Astrocyte of the hippocampus (primary cell): ENCODE measurements at regions not wholly inside any gene's neighbourhood (a gene's known extent, or its start where the extent isn't known, plus 50 kb on each side); places are given as distances from the start of the nearest gene placed in this dataset.

Experiments
- DNase-seq: peaks from one replicate; pipeline ENCODE4 v3.0.0; 2011; ENCODE audit warnings: low read depth, low spot score

GRCh38 chr5:120228262-120229031 lies 235.7 kb upstream of the PRR16 start:
- no peak for DNase-seq

DNA sequence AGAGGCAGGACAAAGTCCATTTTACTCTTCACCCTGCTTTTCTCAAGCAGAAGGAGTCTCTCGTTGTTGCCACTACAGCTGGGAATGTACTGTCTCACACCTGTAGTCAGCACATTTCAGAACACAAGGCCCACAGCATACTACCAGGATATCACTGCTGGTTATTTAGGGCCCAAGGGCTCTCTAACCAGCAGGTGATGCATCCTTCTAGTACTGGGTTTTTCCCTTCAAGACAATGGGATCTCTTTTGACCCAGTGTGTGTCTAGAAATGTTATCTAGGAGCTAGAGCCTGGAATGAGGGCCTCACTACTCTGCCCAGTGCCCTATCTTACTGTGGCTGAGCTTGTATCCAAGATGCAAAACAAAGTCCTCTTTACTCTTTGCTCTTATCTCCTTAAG lies 235.1 kb upstream of the PRR16 start:
- DNase-seq = no peak

DNA sequence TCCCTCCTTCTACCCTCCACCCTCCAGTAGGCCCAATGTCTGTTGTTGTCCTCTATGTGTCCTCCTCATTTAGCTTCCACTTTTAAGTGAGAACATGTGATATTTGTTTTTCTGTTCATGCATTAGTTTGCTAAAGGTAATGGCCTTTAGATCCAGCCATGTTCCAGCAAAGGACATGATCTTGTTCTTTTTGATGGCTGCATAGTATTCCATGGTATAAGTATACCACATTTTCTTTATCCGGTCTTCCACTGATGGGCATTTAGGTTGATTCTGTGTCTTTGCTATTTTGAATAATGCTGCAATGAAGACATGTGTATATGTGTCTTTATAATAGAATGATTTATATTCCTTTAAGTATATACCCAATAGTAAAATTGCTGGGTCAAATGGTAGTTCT lies 232.5 kb upstream of the PRR16 start:
- DNase-seq = no peak

GRCh38 chr5:120236360-120236759 lies 227.7 kb upstream of the PRR16 start:
- DNase-seq = no peak

DNA sequence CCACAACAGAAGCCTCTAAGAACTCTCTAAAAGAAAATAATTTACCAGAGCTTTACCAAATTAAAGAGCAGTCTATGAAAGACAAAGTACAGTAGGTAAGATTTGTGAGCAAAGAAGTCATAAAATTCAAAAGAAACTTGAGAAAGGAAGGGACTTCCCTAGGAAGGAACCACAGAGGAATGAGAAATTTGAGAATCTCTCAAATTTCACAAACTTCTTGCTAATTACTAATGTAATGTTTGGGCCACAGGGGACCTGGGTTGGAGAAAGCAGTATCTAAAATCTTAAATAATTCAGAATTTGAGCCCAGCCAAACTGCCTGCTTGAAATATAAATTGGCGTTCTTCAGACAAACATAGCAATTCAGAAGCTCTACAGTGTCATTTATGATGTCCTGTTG lies 225.0 kb upstream of the PRR16 start:
- no peak for DNase-seq

DNA sequence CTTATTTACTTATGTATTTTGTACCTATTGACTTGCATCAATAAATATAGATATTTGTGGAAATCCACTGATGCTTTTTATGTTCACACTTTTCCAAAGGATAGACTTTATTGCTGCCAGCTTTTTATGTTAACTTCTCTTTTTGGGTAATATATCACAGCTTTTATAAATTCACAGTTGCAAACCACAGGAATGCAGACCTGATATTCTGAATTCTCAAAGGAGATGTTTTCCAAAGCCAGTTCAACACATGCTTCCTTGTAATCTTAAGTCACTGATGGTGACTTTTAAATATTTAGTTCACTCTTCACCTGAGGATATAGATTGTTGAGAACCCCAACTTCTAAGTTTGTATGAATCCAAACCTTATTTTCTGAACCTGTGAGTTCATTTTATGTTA lies 223.4 kb upstream of the PRR16 start:
- peak; percentile 59 for DNase-seq

DNA sequence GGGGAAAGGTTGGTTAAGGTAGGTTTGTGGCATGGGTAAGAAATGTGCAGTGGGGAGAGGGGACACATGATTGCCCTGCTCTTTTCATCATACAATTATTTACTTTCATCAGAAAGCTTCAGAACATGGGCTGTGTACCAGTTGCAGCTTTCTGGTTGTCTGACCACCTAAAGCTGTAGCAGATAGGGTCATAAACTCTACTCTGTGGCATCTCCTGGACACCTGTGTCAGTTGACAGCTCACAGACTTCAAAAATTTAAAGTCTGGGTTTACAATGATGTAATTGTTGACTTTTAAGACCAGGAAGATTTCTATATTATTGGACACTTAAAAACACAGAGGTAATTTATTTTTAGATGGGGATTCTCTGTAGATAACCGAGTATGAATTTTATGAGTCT lies 222.7 kb upstream of the PRR16 start:
- DNase-seq = no peak

DNA sequence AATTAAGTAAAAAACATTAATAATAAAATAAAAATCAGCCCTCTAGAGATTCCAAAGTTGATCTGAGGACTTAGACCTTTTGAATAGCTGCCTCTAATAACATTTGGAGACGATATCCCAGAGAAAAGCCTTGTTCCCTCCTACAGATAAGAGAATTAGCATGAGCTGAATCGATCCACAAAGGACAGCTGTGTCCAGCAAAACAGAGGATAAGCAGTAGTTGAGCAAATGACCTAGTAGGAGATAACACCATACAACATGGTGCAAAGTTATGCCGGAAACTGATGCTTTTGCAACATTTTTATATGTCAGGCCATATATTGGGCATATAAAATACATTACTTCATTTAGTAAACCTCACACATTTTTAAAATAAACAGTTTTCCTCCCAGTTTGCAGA lies 212.2 kb upstream of the PRR16 start:
- DNase-seq = no peak

DNA sequence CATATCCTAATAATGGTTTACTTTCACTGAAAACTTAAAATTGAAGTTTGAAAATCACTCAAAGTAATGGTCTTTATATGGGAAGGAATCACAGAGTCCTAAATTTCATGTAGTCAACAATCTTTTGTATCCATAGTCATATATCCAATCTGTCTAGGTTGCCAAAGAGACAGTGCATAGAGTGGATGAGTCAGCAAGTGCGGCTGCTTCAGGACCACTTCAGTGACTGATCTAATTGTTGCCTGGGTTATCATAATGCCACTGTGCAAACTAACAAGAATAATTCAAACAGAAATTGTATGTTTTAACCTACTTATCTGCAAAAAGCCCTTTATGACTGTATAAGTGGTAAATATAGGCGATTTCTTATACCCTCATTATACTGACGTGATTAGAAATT lies 211.3 kb upstream of the PRR16 start:
- DNase-seq = peak; percentile 37

GRCh38 chr5:120254385-120254784 lies 209.7 kb upstream of the PRR16 start:
- peak; percentile 39 for DNase-seq

DNA sequence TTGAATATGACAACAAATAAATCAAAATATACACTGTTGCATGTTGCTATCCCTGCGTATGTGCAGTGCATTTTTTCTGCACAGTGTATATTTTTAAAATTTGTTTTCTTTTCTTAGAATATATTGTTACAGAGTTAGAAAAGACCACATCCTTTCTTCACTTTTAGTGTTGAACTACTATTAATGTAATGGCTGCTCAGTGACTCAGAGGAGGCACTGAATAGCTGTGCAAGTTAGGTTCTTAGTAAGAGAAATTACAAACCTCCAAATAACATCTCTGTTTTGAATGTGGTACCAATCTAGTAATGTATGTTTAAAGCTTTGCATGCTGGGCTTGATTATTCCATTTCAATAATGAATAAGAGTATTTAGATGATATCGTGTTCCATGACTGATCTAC lies 208.9 kb upstream of the PRR16 start:
- DNase-seq = peak; percentile 6

- no peak for DNase-seq
These were observed 207.7 kb upstream of the PRR16 start for GRCh38 chr5:120256376-120256775.

DNA sequence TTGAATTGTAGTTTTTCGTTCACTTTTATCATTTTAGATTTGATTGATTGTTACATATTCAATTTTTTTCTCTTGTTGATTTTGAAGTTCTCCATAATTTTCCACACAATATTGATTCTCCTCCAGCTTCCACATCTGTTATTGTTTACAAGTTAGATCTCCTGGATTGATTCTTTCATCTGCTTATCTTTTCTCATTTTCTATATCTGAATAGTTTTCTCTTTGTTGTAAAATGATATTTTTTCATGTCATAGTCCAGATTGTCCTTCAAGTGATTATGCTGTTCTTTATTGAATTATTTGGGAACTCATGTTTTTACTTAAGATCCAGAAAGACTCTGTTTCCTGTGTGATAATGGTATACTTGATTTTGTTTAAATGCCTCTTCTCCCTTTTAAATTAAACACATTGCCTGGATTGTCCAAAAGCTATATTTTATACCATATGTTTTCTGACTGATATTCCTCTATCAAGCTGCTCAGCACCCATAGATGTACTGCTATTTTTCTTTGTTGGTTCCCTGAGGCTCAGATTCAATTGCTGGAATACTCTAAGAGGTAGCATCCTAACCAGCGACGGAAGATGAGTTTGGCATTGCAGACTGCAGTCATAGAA lies 206.6 kb upstream of the PRR16 start:
- no peak for DNase-seq

DNA sequence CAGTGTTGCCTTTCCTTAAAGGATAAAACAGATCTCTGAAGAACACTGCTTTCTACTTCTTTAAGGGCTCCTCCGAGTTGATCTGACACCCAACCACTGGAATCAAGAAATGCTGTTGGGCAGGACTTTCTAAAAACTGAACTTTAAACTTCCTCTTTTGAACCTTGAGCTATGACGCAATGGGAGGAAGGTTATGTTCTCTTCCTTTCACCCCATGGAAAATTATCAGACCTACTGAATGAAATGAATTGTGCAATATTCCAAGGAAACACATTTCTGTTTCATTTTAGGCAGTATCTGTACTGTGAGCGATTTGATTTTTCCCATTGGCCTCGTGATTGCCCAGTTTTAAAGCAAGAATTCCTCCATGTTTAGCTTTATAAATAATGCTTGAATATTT lies 206.0 kb upstream of the PRR16 start:
- DNase-seq = no peak

DNA sequence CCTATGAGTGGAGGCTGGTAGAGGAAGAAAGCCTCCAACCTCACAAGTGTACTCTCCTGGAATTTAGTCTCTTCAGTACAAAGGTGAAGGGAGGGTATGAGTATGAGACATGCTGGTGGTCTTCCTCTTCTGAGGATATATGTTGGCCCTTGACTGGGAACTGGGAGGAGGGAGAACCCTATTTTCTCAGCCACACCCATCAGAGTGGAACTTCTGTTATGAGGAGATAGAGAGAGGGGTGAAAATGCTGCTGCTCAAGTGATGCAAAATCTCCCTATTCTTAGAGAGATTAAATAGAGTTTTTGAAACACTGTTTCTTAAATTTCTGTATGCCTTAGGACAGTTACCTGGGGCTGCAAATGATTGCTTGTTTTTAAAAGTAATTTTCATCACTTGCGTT lies 203.4 kb upstream of the PRR16 start:
- DNase-seq = no peak

GRCh38 chr5:120270498-120270897 lies 193.6 kb upstream of the PRR16 start:
- no peak for DNase-seq

GRCh38 chr5:120293796-120294195 lies 170.3 kb upstream of the PRR16 start:
- DNase-seq = peak; percentile 72

DNA sequence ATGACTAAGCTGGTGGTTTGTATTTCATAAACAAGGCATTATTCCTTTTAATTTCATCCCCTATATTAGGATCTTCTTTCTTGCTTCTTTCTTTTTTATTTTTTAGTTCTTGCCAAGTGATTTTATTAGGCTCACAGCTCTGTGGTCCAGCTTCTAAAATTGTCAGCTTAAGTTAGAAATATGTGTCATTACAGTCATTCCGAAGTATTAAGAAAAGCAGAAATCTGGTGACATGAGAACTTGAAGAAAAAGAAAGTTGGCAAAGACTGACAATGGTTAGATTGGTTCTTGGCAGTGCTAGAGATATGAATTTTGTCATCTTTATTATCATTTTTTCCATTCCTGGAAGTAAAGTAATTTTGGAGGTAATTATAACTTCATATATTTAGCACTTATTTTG lies 166.5 kb upstream of the PRR16 start:
- DNase-seq = no peak

DNA sequence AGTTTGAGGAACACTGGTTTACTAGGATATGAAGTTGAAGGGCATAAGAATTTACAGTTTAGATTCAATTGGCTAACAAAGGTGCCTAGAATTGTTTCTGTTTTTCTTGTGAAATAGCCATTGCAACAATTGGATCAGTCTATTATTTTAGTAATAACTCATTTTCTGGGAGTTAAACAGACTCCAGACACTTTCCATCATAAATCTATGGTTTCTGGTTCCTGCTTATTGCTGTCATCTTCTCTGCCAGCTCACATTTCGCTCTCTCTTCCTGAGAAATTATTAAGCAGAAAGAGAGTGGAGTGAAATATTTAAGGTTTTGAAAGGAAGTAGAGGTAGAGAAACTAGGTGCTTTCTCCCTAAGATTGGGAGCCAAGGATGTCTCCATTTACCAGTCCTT lies 165.1 kb upstream of the PRR16 start:
- DNase-seq = no peak

DNA sequence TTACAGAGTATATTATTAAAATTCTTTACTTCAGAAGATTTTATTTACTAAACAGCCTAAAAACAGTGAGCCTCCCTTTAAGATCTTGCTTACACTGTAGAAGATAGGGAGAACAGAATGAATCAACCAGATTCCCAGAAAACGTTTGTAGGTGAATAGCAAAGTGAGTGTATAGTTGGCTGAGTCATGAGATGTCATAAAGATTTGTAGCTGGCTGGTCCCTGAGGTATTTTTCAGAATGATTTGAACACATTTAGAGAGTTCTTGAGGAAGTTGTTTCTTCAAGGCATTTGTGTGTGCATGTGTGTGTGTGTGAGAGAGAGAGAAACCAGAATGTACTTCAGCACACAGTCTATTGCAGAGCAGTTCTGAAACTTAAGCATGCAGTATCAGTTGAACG lies 159.4 kb upstream of the PRR16 start:
- DNase-seq = peak; percentile 48

DNA sequence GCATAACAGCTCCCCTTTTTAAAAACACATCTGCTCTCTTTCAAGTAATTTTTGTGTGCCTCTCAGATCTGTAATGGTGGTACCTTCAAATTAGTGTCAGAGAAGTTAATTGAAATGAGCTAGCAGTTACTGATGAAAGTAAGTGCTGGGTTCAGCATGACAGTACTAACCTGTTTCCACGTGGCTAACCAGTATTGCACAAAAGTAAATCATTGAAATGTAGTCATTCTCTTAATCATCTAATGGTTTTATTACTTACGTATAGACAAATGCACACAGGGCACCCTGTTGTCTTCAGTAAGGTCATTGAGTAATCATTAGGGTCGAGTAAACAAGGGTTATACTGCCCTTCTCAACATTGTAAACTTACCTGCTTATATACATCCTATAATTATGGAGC lies 157.8 kb upstream of the PRR16 start:
- DNase-seq = no peak

DNA sequence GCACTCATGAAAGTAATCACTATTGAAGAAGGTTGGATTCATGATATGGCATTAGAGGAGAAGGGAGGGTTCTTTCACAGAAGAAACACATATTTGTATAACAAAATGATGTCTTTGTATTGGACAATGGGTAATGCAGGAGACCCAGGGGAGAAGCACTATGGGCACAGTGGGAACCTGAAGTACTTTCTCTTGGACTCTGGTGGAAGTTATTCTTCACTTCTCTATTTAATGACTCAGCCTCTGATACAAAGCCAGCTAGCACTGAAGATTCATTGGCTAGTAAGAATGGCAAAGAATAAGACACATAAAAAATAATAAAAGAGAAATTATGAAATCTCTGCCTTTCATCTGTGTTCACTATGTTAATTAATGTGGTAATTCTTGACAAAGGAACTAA lies 149.9 kb upstream of the PRR16 start:
- DNase-seq = peak; percentile 11

DNA sequence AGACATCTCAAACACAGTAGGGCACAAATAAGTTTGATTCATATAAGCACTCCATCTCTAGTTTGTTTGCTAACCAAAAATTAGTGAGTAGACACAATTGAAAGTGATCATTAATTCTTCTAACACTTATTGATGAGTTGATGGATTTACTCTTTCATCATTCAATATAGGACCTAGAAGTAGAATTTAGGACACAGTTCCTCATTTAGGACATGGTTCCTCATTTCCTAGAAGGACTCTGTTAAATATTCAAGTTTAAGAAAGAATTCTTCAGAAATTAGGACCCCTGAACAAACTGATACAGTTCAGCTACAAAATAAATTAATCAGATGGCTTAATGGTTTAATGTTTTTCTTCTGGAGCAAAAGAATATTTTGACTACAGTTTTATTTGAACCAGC lies 143.5 kb upstream of the PRR16 start:
- no peak for DNase-seq

GRCh38 chr5:120326651-120327050 lies 137.4 kb upstream of the PRR16 start:
- DNase-seq = no peak
